ENCODE measurements at regions not wholly inside any gene's neighbourhood (a gene's known extent, or its start where the extent isn't known, plus 50 kb on each side); places are given as distances from the start of the nearest gene placed in this dataset.

- no peak for DNase-seq
Observed at GRCh38 chr15:59953392-59953883, 50.7 kb upstream of the FOXB1 start.

GRCh38 chr15:59952960-59953359, 51.2 kb upstream of the FOXB1 start:
- DNase-seq: no peak

GRCh38 chr15:59950603-59951388, 53.3 kb upstream of the FOXB1 start:
- DNase-seq: no peak

- DNase-seq: no peak
Observed at GRCh38 chr15:59948924-59949613, 55.0 kb upstream of the FOXB1 start.

- DNase-seq: no peak
Observed at GRCh38 chr15:59946084-59946483, 58.0 kb upstream of the FOXB1 start.

- DNase-seq: no peak
Observed at GRCh38 chr15:59945036-59945435, 59.1 kb upstream of the FOXB1 start.

GRCh38 chr15:59941612-59942011, 62.5 kb upstream of the FOXB1 start:
- DNase-seq: no peak

GRCh38 chr15:59940928-59941327, 63.2 kb upstream of the FOXB1 start:
- no peak for DNase-seq

GRCh38 chr15:59940456-59940855, 63.7 kb upstream of the FOXB1 start:
- DNase-seq: no peak

- DNase-seq: no peak
Observed at GRCh38 chr15:59936741-59937140, 67.4 kb upstream of the FOXB1 start.

GRCh38 chr15:59933607-59934006, 70.5 kb upstream of the FOXB1 start:
- DNase-seq: no peak

- DNase-seq: no peak
Observed at GRCh38 chr15:59931646-59932261, 72.4 kb upstream of the FOXB1 start.

GRCh38 chr15:59924812-59925522, 79.1 kb upstream of the FOXB1 start:
- no peak for DNase-seq

GRCh38 chr15:59924096-59924495, 80.0 kb upstream of the FOXB1 start:
- no peak for DNase-seq

GRCh38 chr15:59923508-59923907, 80.6 kb upstream of the FOXB1 start:
- no peak for DNase-seq

- DNase-seq: peak; percentile 84
Observed at GRCh38 chr15:59918994-59919951, 84.8 kb upstream of the FOXB1 start.

GRCh38 chr15:59917504-59918157, 86.5 kb upstream of the FOXB1 start:
- DNase-seq: peak; percentile 83

- no peak for DNase-seq
Observed at GRCh38 chr15:59906046-59906445, 98.1 kb upstream of the FOXB1 start.

- no peak for DNase-seq
Observed at GRCh38 chr15:59905176-59905575, 98.9 kb upstream of the FOXB1 start.

GRCh38 chr15:59904450-59905135, 99.5 kb upstream of the FOXB1 start:
- DNase-seq: no peak

- no peak for DNase-seq
Observed at GRCh38 chr15:59896663-59897074, 107.4 kb upstream of the FOXB1 start.

Data from activated CD8-positive, alpha-beta memory T cell treated with anti-CD3 and anti-CD28 coated beads for 24 hours (primary cell).